GM21447 (cell line): ENCODE measurements at regions not wholly inside any gene's neighbourhood (a gene's known extent, or its start where the extent isn't known, plus 50 kb on each side); places are given as distances from the start of the nearest gene placed in this dataset.
"Not testable (repeated sequence)": the region's sequence is repeated elsewhere in the genome, so short reads cannot be mapped to it uniquely, and the experiment has no call there.

ENCODE experiments used
- ATAC-seq: cut with Tn5 transposase; IDR thresholded peaks from one replicate; pipeline ENCODE4 v1.9.1; 2021; ENCODE audit not compliant: unreplicated experiment

- no peak for ATAC-seq
Measured at GRCh38 chr6:14513496-14514393, 396.2 kb downstream of the CD83 start.

DNA sequence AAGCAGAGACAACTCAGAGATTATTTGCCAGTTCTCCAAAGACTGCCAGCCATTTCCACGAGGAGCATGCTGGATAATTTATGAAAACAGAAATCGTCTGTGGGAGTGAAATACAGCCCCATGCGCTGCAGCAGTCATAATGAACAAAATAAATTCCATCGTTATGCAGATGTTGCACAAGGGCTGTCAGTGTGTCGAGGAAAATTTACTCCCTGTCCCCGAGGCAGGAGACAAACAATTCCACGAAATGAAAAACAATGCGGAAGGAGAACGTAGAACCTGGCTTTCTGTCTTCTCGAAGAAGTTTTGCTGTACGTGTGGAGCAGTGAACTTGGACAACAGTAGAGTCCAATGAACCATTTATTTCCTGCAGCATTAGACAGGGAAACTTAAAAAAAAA, 399.4 kb downstream of the CD83 start:
- no peak for ATAC-seq

GRCh38 chr6:14517516-14518105, 400.0 kb downstream of the CD83 start:
- no peak for ATAC-seq

- no peak for ATAC-seq
Measured at GRCh38 chr6:14518515-14519217, 401.1 kb downstream of the CD83 start.

DNA sequence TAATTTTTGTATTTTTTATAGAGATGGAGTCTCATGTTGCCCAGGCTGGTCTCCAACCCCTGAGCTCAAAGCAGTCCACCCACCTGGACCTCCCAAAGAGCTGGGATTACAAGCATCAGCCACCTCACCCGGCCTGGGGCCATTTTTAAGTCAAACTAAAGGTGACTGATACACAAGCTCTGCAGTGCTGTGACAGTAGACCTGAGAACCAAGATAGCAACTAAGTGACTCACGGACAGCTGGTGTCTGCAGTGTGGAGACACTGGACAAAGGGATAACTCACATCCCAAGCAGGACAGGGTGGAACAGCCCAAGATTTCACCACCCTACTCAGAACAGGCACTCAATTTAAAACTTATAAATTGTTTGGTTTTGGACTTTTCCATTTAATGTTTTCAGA, 402.5 kb downstream of the CD83 start:
- ATAC-seq: no peak

DNA sequence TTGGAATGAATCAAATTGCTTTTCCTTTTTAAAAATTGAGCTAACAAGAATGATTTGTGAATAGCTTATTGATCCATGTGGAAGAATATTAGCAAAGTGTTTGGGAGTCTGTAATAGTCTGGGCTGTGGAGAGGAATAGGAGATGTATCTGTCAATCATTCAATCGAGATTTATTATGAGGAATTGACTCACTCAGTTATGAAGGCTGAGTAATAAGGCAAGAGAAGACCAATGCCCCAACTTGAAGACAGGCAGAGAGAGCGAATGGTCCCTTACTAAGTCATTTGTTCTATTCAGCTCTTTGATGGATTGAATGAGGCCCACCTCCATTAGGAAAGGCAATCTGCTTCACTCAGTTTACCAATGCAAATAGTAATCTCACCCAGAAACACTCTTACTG, 403.0 kb downstream of the CD83 start:
- no peak for ATAC-seq

DNA sequence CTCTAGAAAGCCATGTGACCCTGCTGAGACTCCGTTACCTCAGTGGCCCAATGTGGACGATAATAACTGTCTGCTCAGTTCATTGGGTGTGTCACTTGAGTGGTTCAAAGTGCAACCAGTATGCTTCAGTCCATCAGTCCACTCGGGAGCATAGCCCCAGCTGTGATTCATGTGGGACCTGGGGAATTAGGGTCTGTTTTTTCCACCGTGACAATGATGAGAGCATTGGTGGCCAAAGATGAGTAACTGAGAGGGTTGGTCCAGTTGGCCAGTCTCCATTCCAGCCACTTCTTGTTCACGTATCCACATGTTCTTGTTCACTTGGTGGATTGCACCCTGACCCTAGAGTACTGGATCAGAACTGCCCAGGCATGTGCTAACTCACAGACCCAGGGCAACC, 403.6 kb downstream of the CD83 start:
- ATAC-seq: no peak

- ATAC-seq: not testable (repeated sequence)
Measured at GRCh38 chr6:14521861-14522260, 404.3 kb downstream of the CD83 start.

DNA sequence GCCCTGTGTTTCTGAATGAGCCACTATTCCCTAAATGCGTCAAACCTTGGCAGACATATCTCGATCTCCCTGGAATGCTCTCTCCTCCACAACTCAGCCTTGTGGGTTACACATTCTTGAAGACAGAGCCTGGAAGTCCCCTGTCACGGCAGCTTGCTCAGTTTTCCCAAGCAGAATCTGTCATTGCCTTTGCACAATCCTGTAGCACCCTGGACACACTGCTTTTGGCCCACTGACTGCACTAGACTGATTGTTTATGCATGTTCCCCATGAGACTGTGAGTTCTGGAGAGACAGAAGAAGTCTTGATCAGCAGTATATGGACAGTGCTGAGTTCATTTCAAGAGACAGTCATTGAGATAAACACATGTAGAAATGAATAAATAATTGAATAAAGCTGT, 406.7 kb downstream of the CD83 start:
- no peak for ATAC-seq

DNA sequence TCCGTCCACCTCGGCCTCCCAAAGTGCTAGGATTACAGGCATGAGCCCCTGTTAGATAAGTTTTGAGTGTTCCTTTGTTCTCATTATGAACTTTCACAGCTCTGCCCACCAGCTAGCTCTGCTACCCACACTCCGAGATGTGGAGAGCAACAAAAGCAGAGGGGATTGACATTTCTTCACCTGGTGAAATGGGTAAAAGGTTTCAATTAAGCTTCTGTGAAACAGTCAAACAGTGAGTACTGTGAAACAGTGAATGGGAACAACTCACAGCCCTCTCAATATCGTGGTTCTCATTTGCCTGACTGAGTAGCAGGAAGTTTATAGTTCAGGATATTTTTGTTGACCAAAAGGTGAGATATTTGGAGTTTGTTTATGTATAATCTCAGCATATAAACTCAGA, 412.8 kb downstream of the CD83 start:
- no peak for ATAC-seq

- no peak for ATAC-seq
Measured at GRCh38 chr6:14533446-14533845, 415.9 kb downstream of the CD83 start.

DNA sequence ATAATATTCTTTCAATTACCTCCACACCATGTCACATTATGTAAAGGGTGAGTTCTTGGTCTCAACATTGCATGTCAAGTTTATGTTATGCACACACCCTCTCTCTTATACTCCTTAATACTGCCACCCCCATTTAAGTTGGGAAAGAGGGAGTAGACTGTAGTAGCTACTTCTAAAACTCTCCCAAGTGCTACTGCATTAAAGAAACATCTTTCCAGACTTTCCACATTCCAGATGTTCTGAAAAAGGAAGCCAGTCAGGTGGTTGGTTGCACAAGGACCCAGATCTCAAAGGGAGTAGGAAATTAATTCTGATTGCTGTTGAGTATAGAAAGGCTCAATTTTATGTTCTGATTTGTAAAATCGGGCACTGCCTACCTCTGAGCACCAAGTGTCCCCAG, 419.5 kb downstream of the CD83 start:
- no peak for ATAC-seq

GRCh38 chr6:14540276-14540675, 422.7 kb downstream of the CD83 start:
- ATAC-seq: no peak

GRCh38 chr6:14540810-14541540, 423.4 kb downstream of the CD83 start:
- ATAC-seq: no peak

- peak; percentile 83 for ATAC-seq
Measured at GRCh38 chr6:14542670-14543366, 425.2 kb downstream of the CD83 start.

DNA sequence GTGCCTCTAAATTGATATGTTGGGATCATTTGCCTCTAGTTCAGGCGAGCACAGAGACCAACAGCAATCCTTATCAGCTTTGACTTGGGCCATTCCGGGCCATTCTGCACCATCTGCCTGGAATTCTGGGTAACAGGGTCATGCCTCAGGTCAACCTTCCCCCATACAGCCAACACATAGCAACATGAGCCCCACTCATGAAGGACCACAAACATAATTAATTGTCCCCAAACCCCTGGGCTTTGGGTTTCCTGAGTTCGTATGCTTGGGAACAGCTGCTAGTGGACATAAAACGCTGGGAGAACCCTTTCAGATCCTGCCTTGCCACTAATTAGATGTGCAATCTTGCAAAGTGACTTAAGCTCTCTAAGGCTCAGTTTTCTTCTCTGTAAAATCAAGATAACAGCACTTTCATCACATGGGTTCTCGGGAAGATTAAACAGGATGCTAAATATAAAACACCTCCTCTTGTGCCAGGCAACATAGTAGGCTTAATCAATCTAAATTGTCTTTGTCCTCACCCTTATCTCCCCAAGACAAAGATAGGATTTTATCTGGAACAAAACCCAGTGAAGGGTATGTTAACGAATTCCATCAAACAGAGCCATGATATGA, 426.5 kb downstream of the CD83 start:
- ATAC-seq: no peak

- ATAC-seq: no peak
Measured at GRCh38 chr6:14544666-14545065, 427.1 kb downstream of the CD83 start.

GRCh38 chr6:14545496-14545895, 427.9 kb downstream of the CD83 start:
- ATAC-seq: no peak

DNA sequence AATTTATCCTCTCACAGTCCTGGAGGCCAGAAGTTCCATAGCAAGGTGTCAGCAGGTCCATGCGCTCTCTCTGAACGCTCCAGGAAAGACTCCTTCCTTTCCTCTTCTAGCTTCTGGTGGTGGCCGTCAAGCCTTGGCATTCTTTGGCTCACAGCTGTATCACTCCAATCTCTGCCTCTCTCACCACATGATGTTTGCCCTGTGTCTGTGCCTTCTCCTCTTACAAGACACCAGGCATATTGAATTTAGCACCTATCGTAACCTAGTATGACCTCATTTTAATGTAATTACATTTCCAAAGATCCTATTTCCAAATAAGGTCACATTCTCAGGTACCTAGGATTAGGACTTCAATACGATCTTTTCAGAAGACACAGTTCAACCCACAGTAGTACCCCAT, 428.5 kb downstream of the CD83 start:
- ATAC-seq: no peak

- no peak for ATAC-seq
Measured at GRCh38 chr6:14547284-14547998, 429.9 kb downstream of the CD83 start.
